GM19395 (cell line): ENCODE measurements at regions not wholly inside any gene's neighbourhood (a gene's known extent, or its start where the extent isn't known, plus 50 kb on each side); places are given as distances from the start of the nearest gene placed in this dataset.
A peak's percentile ranks its signal among the peaks of the same experiment; 100 is the strongest.

Experiments
- ATAC-seq: cut with Tn5 transposase; IDR thresholded peaks from one replicate; pipeline ENCODE4 v1.9.1; 2021; ENCODE audit warnings: mild to moderate bottlenecking, moderate library complexity; ENCODE audit not compliant: unreplicated experiment

DNA sequence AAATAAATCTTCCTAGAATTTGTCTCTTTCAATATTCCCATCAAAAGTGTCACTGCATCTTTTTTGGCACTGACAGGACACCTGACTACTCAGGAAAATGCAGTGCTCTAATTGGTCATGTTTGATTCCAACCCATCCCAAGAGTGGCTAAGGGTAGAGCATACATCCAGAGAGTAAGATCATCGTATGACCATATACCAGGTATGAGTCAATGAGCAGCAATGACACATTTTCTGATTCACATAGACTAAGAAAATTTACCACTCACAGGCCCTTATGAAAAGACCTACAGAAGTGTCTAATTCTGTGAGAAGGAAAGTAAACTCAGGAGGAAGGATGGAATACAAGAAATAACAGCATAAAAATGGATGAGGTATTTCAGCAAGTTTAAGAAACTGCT is 434.2 kb downstream of the ZIC1 start:
- ATAC-seq = no peak

DNA sequence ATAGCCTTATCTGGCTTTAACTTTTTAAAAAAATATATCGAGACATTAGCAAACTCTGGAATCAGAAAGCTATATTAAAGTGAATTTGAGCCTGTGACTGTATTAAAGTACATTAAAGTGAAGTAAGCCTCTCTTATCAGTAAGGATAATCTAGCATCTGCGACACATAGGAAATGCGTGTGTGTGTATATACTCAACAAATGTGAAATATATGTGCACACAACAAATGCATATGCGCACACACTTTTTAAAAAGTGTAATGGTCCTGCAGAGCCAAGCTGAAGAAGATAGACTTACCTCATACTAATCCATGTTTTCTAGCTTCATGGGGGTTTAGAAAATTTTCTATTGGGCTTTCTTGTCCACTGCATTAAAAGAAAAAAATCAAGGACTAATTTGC is 437.1 kb downstream of the ZIC1 start:
- no peak for ATAC-seq

DNA sequence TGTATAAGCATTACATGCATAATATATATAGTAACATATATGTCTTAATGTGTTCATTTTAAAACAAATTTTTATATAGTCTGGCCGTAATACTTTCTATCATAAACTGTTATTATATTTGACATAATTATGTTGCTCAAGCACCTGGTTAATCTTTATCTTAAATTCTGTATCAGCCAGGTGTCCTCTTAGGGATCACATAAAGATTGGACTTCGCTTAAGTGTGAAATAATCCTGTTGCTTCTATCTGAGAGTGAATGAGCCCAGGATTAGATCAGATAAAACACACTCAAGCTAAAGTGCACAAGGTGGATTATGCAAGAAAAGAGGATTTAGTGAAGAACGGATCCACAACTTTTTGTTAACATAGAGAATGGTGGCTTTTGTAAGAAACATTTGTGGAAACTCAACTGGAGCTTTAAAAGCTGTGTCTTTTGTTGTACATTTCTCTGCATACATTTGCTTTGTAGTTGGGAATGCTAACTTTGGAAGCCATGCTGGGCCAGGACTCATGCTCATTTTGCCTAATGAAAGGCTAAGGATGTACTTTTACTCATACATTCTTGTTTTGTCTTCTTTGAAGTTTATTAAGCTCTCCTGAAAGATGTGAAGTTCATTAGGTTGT is 437.8 kb downstream of the ZIC1 start:
- ATAC-seq = no peak

DNA sequence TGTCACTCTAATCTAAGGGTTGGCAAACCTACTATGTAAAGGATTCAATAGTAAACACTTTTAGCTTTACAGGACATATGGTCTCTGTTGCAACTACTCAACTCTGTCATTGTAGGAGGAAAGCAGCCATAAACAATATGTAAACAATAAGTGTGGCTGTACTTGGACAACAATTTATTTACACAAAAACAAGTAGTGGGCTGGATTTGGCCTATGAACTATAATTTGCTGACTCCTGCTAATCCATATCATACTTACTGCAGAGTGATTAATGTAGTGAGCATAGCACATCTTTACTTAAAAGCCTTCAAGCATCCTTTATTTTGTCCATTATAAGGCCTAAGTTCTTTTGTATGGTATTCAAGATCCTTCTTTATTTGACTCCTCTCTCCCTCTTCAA is 441.9 kb downstream of the ZIC1 start:
- ATAC-seq = no peak

DNA sequence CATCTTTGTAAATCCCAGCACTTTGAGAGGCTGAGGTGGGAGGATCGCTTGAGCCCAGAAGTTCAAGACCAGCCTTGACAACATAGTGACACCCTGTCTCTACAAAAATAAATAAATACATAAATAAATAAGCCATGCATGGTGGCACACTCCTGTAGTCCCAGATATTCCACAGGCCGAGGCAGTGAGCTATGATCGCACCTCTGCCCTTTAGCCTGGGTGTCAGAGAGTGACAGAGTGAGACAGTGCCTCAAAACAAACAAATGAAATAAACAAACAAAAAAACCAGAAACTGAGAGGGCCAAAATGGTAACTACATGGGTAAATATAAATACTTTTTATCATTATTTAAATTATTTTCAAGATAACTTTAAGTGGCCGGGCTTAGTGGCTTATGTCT is 445.4 kb downstream of the ZIC1 start:
- no peak for ATAC-seq

DNA sequence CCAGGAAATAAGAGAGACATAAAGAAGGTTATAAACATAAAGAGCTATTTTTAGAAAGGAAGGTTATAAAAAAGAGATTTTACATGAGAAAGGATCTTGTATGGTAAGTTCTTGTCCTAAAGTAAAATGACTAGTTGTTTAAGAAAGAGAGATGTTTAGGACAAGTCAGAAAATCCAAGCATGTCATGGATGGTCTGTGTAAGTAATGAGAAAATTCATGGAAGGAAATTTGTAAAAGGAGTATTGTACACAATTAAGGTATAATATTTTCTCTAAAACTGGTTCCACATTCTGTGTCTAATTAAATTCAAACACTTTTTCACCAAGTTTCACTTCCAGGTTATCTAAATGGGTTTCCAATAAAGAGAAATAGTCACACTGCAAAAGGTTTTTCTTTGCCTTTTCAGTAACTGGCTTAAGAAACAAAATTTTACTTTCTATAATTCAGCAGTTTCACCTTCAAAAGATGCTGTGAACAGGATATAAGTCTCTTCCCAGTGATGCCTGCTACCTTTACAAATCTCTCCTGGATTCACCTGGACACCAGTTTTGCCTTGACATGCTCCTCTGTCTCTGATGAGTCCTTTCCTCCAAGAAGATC is 455.7 kb downstream of the ZIC1 start:
- ATAC-seq = no peak

DNA sequence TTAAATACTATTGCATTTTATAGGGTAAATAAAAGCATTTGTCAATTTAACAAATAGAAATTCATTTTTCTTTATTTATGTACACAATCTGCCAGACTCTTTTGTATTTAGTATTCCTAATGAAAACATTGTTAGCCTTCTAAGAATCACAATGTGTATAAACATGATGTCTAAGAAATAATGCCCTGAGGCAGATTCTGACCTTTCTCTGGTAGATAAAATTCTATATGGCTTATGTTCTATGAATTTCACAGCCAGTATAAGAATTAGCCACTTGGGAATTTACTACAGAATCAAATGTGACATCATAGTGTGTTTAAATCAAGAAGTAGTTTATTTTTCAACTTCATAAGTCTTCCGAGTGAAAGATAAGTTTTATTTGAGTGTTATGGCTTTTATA is 457.4 kb downstream of the ZIC1 start:
- no peak for ATAC-seq

DNA sequence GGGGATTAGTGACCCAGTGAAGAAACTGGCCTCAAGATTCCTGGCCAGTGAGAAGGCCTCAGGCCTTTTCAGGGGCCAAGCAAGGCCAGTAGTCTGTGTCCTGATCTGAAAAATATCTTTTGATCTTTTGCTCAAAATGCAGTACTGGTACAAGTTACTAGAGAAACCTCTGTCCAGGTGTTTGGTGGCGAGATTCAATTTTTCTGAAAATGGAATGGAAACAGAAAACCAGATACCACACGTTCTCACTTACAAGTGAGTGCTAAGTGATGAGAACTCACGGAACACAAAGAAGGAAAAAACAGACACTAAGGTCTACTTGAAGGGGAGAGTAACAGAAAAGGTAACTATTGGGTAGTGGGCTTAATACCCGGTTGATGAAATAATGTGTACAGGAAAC is 463.4 kb downstream of the ZIC1 start:
- no peak for ATAC-seq

DNA sequence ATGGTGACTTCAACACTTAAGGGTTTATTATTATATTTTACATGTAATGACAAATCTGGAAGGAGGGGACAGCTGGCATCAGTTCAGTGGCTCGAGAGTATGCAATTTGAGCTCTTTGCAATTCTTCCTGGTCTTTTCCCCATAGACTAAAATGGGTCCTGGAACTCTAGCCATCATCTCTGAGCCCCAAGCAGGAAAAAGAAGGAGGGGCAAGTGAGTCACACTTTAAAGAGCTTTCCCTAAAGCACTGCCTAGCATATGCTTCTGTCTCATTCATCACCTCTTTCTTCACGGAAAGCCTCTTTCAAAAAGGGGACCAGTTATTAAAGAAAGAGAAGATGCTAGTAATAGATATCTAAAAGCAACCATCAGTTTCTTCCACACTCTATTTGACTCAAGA is 466.3 kb downstream of the ZIC1 start:
- ATAC-seq = no peak

DNA sequence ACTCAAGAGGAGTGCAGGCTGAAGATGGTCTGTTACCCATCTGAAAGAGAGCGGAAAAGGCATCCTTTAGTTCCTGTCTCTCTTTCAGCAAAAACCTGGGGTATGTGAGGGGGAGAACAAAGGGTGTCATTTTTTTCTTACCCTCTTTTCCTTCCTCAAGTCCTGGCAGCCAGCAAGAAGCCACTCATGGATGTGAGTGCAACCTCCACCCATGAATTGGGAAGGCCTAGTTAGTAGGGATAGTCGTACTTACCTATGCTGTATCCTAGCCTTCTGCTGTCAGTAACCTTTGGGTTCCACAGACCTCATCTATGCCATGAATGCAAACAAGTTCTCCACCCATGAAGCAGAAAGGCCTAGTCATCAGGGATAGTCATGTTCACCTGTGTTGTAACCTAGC is 472.8 kb downstream of the ZIC1 start:
- ATAC-seq = no peak

DNA sequence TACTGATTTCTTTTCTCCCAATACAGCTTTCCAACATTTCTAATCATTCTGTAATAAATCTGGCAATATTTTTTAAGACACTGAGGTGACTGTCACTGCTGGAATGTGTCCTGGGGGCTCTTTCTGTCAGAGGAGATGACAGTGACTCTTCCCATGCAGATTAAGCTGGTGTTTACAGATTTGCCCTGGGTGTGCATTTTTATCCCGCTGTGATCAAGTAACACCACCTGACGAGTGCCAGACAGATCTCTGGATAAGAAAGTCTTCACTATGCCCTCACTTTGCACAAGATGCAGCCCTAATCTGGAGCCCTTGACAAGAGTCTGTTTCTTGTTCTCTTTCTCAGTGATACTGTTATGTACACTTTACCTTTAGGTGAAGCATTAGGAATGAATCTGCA is 477.7 kb downstream of the ZIC1 start:
- ATAC-seq = no peak

DNA sequence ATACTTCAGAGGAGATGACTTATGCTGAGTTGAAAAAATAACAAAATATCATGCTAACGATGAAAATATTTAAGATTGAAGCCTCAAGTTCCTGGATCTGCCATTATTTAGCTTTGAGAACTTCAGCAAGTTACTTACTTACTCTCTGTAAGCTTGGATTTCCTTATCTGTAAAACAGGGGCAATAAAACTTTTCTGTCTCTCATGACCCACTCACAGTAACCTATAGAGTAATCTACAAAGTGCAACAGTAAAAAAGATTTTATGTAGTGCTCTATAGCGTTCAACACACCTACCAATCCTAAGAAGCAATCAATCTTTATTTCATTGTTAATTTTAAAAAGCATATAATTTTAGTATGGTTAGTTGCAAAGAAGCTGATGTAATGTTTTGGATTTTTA is 478.6 kb downstream of the ZIC1 start:
- ATAC-seq = no peak

DNA sequence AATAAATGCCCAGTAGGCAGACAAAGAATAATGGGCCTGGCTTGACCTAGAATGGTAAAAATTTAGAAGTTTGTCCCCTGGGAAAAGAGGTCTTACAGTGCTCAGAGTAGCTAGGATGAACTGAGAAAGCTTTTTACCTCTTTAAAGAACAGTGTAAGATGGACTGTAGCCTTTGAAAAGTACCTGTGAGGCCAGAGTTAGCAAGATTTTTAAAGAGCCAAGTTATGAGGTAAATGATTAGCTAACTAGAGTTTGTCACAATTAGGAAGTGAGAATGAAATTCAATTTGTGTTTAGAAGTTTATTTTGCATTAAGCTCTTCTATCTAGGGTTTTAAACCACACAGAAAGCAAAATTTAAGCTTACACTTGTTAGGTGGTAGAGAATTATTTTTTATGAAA is 480.9 kb downstream of the ZIC1 start:
- peak; percentile 91 for ATAC-seq

DNA sequence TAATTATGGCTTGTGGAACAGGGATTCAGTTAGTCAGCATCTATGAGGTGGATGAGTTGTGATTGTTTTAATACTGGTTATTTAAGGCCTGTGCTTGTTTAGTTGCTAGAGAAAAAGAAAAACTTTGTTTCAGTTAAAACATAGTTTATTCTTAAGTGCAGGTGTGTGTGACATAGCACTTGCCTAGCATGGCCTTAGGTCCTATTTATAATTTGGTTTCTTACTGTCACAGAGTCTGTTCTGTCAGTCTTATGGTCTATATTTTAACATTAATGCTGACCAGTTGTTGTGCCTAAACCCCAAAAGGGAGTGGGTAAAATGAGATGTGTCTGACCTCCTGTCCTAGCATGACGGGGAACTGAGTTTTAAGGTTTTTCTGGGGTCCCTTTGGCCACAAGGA is 486.3 kb downstream of the ZIC1 start:
- ATAC-seq = no peak

DNA sequence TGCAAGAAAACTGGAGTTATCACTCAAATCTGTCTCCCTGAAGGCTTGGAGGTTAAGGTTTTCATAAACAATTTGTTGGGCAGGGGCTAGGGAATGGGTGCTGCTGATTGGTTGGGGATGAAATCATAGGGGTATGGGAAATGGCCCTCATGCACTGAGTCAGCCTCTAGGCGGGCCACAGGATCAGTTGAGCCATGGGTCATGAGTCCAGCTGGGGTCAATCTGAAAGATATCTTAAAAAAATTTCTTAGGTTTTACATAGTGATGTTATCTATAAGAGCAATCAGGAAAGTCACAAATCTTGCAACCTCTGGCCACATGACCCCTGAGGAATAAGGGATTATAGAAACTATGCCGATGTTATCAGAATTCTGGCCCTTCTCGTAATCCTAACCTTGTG is 491.7 kb downstream of the ZIC1 start:
- ATAC-seq = no peak

DNA sequence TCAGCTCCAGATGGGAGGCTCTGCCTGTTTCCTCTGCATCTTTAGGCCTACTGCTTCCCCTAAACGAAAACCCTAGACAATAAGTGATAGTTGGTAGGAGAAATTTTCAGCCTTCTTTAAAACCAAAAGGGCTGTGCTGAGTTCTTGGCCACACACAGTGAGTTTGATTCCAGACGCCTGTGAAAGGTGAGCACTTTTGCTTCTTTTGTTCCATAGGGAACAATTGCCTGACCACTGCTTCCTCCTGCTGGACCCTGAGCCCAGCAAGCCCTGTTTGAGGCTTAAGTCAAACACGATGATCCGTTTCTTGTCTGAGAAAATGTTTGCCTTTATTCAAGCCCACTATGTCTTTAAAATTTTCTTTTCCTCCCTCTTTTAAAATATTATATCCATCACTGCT is 493.9 kb downstream of the ZIC1 start:
- no peak for ATAC-seq

DNA sequence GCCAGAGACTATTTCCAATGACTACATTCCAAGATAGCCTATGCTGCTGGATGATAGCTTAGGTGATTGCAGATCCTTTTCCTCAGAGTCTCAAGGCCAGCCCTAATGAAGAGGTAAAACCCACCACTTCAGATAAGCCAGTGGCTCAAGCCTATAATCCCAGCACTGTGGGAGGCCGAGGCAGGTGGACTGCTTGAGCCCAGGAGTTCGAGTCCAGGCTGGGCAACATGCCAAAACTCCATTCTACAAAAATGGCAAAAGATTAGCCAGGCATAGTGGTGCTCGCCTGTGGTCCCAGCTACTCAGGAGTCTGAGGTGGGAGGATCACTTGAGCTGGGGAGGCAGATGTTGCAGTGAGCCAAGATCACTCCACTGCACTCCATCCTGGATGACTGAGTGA is 495.3 kb downstream of the ZIC1 start:
- no peak for ATAC-seq

DNA sequence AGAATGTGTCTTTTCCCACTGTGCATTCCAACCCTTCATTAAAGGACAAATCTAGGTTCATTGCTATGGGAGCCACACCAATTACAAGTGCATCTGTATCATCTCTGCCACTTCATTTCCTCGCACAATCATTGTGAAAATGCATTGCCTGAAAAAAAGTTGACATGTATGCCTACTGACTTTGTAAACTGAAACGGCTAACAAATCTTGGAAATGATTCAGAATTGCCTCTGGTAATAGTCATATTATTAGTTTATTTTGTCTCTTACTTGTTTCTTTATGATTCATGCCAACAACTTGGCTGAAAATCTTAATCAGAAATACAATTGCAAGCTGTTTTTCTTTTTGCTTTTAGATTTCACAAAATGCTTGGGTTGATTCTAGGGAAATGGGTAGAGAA is 497.1 kb downstream of the ZIC1 start:
- ATAC-seq = no peak

DNA sequence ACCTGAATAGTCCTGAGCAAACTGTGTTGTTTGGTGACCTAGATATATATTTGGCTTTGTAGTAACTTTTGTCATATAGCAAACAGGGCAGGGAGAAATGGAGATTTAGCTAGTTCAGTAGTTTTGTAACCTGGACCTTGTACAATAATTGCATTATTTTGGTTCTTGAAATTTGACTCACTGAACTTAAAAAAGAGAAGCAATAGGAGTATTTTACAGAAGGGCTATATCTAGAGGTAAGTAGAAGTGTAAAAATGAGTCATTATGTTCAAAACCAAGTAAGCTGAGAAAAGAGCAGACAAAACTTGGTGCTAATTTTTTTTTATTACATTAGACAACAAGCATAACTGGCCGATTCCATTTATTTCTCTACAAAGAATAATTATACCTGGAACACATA is 505.4 kb downstream of the ZIC1 start:
- ATAC-seq = no peak

DNA sequence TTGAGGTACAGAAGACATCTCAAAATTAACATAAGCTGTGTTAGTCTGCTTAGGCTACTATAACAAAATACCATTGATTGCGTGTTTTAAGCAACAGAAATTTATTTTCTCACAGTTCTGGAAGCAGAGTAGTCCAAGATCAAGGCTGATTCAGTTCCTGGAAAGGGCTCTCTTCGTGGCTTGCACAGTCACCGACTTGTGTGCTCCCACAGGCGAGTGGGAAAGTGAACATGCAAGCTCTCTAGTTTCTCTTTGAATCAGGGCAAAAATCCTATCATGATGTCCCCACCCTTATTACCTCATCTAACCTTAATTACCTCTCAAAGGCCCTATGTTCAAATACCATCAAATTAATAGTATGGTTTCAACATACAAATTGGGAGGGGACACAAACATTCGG is 505.9 kb downstream of the ZIC1 start:
- no peak for ATAC-seq

DNA sequence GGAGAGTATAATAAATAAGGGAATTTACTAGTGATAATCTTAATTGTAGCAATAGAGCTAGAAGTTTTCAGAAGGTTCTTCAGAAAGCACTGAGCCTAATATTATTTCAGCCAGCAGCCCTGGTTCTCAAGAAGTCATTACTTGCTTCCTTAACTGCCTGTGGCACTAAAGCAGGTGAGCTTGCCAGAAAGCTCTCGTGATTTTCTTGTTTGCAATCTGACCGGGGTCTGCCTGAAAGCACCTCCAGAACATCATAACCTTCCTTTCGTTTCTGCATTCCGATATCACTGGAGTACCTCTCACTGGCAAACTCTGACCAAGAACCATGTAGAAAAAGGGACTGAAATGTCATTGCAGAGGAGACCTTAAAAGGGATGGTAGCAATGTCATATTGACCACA is 510.3 kb downstream of the ZIC1 start:
- ATAC-seq = no peak

DNA sequence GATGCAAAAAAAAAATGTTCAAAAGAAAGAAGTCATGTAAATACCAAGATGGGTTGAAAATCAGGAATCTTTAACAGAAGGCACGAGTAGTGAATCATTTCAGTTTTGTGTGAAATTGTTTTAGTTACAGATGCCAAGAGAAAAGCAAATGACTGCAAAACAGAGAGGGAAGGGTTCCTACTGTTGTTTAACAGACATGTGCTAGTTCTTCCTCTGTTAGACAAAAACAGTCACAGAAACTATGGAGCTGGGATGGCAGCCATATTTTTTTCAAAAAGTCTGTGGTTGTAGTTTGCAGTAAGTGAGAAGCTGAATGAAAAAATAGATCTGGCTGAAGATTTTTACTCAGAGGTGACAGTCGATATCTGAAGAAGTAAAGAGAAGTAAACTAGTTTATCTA is 511.9 kb downstream of the ZIC1 start:
- ATAC-seq = no peak

DNA sequence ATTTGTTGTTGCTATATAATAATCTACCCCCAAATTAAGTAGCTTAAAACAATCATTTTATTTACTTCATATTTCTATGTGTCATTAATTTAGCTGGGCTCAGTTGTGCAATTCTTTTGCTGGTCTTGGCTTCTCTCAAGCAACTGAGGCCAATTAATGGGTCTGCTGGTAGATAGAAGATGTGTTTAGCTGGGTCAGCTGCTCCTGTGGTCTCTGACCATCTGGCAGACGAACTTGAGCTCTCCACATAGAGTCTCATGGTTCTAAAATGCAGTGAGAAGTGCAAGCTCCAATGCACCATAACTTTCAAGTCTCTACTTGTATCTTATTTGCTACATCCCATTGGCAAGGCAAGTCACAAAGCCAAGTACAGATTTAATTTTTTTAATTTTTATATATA is 515.6 kb downstream of the ZIC1 start:
- no peak for ATAC-seq
